Right lobe of liver (tissue), 4 donors: ENCODE measurements at regions not wholly inside any gene's neighbourhood (a gene's known extent, or its start where the extent isn't known, plus 50 kb on each side); places are given as distances from the start of the nearest gene placed in this dataset.

Experiments used
- POLR2A ChIP-seq: fragments of 450-650 bp; IDR thresholded peaks from one replicate; pipeline ENCODE4 v1.6.1; 2017; ENCODE audit warnings: antibody characterized with exemption, mild to moderate bottlenecking
- TF ChIP-seq, protein P1 (sequence below), 4 donors: fragments of 200-600 bp in 3 of 4; fragments of 450-650 bp in 1 of 4; IDR thresholded peaks; one replicate each; pipeline versions ENCODE4 v1.5.1 to v1.8.0; 2016 to 2022; ENCODE audit warnings: antibody characterized with exemption in 4 of 4, mild to moderate bottlenecking in 2 of 4
- donor health status: DM: no; HTN: no; CAD: no.
- donor health status: DM: no; HTN: no; CAD: no.
- donor health status: DM: no; HTN: yes; CAD: no.

DNA sequence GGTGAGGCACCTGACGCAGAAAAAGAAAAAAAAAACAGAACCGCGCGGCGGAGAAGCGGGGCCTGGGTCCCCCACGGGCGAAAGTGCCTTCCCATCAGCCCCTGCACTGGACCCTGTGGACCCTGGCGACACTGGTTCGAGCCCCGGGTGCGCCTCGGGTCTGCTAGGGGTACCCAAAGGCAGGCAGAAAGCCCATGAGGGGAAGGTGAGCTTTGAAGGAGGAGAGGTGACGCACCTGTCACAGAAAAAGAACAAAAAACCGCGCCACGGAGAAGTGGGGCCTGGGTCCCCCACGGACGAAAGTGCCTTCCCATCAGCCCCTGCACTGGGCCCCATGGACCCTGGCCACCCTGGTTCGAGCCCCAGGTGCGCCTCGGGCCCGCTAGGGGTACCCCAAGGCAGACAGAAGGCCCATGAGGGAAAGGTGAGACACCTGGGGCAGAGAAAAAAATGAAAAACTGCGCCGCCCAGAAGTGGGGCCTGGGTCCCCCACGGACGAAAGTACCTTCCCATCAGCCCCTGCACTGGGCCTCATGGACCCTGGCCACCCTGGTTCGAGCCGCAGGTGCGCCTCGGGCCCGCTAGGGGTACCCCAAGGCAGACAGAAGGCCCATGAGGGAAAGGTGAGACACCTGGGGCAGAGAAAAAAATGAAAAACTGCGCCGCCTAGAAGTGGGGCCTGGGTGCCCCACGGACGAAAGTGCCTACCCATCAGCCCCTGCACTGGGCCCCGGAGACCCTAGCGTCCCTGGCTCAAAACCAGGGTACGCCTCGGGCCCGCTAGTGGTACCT is 227.4 kb downstream of the CCDC74A start:
- TF ChIP-seq POLR2A, result no peak
- TF ChIP-seq, protein P1, sequence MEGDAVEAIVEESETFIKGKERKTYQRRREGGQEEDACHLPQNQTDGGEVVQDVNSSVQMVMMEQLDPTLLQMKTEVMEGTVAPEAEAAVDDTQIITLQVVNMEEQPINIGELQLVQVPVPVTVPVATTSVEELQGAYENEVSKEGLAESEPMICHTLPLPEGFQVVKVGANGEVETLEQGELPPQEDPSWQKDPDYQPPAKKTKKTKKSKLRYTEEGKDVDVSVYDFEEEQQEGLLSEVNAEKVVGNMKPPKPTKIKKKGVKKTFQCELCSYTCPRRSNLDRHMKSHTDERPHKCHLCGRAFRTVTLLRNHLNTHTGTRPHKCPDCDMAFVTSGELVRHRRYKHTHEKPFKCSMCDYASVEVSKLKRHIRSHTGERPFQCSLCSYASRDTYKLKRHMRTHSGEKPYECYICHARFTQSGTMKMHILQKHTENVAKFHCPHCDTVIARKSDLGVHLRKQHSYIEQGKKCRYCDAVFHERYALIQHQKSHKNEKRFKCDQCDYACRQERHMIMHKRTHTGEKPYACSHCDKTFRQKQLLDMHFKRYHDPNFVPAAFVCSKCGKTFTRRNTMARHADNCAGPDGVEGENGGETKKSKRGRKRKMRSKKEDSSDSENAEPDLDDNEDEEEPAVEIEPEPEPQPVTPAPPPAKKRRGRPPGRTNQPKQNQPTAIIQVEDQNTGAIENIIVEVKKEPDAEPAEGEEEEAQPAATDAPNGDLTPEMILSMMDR (IDR thresholded peaks at IDR 0.05), result no peak
